PC-3 (cell line): ENCODE measurements at regions not wholly inside any gene's neighbourhood (a gene's known extent, or its start where the extent isn't known, plus 50 kb on each side); places are given as distances from the start of the nearest gene placed in this dataset.

Experiments
- ATAC-seq: fragments of 200-7000 bp; cut with Tn5 transposase; 2 replicates; pipeline ENCODE4 v1.9.1; 2020; ENCODE audit warnings: mild to moderate bottlenecking, moderate library complexity
- BruUV-seq: library from RNA; stranded (reverse); fragments of 400-500 nt; replicated peaks from 2 replicates; lab custom pipeline; 2021; lab: Mats Ljungman, UMichigan
- CTCF ChIA-PET: fragments of 300-600 bp; sonication (Branson Sonifier 250); formaldehyde crosslinking; loops from one replicate; lab custom pipeline; 2022; ENCODE audit warnings: antibody characterized with exemption; lab: Charles Lee
- POLR2A ChIA-PET: fragments of 300-600 bp; sonication (Branson Sonifier 250); formaldehyde crosslinking; loops from one replicate; lab custom pipeline; 2022; ENCODE audit warnings: antibody characterized with exemption; ENCODE audit not compliant: unreplicated experiment; lab: Charles Lee
- DNase-seq: peaks from one replicate; pipeline ENCODE4 v3.0.0-alpha.2; 2015
- H2AFZ ChIP-seq: fragments of 300-600 bp; sonication (generic); 2 replicates; pipeline ENCODE4 v1.6.0; 2016; ENCODE audit warnings: antibody characterized with exemption, low read length
- H3F3A ChIP-seq: fragments of 300-600 bp; sonication (generic); one replicate; pipeline ENCODE4 v1.6.0; 2017; ENCODE audit warnings: antibody characterized with exemption, low read length, control low read depth, mild to moderate bottlenecking; ENCODE audit not compliant: unreplicated experiment
- H3K27ac ChIP-seq: fragments of 300-600 bp; sonication (generic); 2 replicates; pipeline ENCODE4 v1.5.1; 2016; ENCODE audit warnings: mild to moderate bottlenecking, low read length
- H3K27me3 ChIP-seq: fragments of 300-600 bp; sonication (generic); 2 replicates; pipeline ENCODE4 v1.6.1; 2016; ENCODE audit warnings: low read length, mixed read lengths
- H3K36me3 ChIP-seq: fragments of 300-600 bp; sonication (generic); 2 replicates; pipeline ENCODE4 v1.6.1; 2016; ENCODE audit warnings: low read depth, mixed run types, low read length, mixed read lengths
- H3K4me1 ChIP-seq: fragments of 300-600 bp; sonication (generic); 2 replicates; pipeline ENCODE4 v1.5.1; 2016; ENCODE audit warnings: low read length; ENCODE audit not compliant: insufficient read depth
- H3K4me2 ChIP-seq: fragments of 300-600 bp; sonication (generic); 2 replicates; pipeline ENCODE4 v1.6.0; 2016; ENCODE audit warnings: low read length
- H3K4me3 ChIP-seq: fragments of 300-600 bp; sonication (generic); 2 replicates; pipeline ENCODE4 v1.5.1; 2016; ENCODE audit warnings: mild to moderate bottlenecking, low read length, mixed read lengths
- H3K79me2 ChIP-seq: fragments of 300-600 bp; sonication (generic); 2 replicates; pipeline ENCODE4 v1.6.1; 2017; ENCODE audit warnings: low read length, mixed read lengths
- H3K9ac ChIP-seq: fragments of 300-600 bp; sonication (generic); 2 replicates; pipeline ENCODE4 v1.6.0; 2016; ENCODE audit warnings: mild to moderate bottlenecking, low read length
- H3K9me2 ChIP-seq: fragments of 300-600 bp; sonication (generic); replicated peaks from 2 replicates; pipeline ENCODE4 v1.6.1; 2016; ENCODE audit warnings: mixed run types, low read length, mixed read lengths
- H3K9me3 ChIP-seq: fragments of 300-600 bp; sonication (generic); 2 replicates; pipeline ENCODE4 v1.6.1; 2016; ENCODE audit warnings: low read length, mixed read lengths
- H4K20me1 ChIP-seq: fragments of 300-600 bp; sonication (generic); 2 replicates; pipeline ENCODE4 v1.6.1; 2016; ENCODE audit warnings: low read length, mixed read lengths
- CTCF ChIP-seq: fragments of 300-600 bp; sonication (generic); conservative IDR thresholded peaks from 2 replicates; pipeline ENCODE4 v1.5.1; 2017; ENCODE audit warnings: antibody characterized with exemption, low read depth, mild to moderate bottlenecking, low read length
- EZH2 ChIP-seq: fragments of 300-600 bp; sonication (generic); IDR thresholded peaks from one replicate; pipeline ENCODE4 v1.6.1; 2017; ENCODE audit warnings: antibody characterized with exemption, mild to moderate bottlenecking, low read length; ENCODE audit not compliant: unreplicated experiment
- EZH2phosphoT487 ChIP-seq: fragments of 300-600 bp; sonication (generic); IDR thresholded peaks from 2 replicates; pipeline ENCODE4 v1.6.1; 2018; ENCODE audit warnings: mild to moderate bottlenecking, antibody characterized with exemption, low read length, borderline replicate concordance
- intact Hi-C: fragments of 100-400 bp; cut with micrococcal nuclease; formaldehyde crosslinking; loops from 2 replicates; pipeline ENCODE4 v1.9.0; 2023

DNA sequence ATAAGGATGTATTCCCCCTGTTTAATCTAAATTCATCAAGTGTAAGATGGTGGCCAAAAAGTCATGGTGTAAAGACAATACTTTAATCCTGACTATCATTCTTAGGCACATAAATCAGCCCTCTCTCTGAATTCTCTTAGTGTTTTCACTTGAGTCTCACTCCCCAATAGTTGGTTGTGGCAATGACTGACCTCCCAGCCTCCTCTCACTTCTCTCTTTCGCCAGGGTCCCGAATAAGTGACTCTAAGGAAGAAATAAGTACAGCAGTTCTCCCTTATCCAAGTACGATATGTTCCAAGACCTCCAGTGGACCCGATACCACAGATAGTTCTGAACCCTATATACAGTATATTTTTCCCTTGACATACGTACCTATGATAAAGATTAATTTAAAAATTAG lies 335.3 kb downstream of the MAF start:
- H3K4me3 ChIP-seq, result no peak overlapping the region
- no peaks in the 10 kb centered on the region for H3K36me3 ChIP-seq
- no peaks in the 10 kb centered on the region for H4K20me1 ChIP-seq
- intact Hi-C loops, result no loop called here
- H2AFZ ChIP-seq, result no peak overlapping the region
- H3F3A ChIP-seq, result no peaks in the 10 kb centered on the region
- no peaks in the 10 kb centered on the region for H3K79me2 ChIP-seq
- no peaks in the 10 kb centered on the region for H3K27me3 ChIP-seq
- no peaks in the 10 kb centered on the region for H3K4me1 ChIP-seq
- no peak overlapping the region for H3K9ac ChIP-seq
- DNase-seq (no peak), ATAC-seq (no peak)
- no peaks in the 10 kb centered on the region for H3K9me2 ChIP-seq
- no peak overlapping the region for H3K4me2 ChIP-seq
- no peaks in the 10 kb centered on the region for H3K9me3 ChIP-seq
- no peak overlapping the region for H3K27ac ChIP-seq
- no TSS peak for BruUV-seq
- ChIA-PET CTCF (no interaction called here), POLR2A (no interaction called here)
- TF ChIP-seq EZH2 (no peak), EZH2phosphoT487 (no peak), CTCF (no peak)

DNA sequence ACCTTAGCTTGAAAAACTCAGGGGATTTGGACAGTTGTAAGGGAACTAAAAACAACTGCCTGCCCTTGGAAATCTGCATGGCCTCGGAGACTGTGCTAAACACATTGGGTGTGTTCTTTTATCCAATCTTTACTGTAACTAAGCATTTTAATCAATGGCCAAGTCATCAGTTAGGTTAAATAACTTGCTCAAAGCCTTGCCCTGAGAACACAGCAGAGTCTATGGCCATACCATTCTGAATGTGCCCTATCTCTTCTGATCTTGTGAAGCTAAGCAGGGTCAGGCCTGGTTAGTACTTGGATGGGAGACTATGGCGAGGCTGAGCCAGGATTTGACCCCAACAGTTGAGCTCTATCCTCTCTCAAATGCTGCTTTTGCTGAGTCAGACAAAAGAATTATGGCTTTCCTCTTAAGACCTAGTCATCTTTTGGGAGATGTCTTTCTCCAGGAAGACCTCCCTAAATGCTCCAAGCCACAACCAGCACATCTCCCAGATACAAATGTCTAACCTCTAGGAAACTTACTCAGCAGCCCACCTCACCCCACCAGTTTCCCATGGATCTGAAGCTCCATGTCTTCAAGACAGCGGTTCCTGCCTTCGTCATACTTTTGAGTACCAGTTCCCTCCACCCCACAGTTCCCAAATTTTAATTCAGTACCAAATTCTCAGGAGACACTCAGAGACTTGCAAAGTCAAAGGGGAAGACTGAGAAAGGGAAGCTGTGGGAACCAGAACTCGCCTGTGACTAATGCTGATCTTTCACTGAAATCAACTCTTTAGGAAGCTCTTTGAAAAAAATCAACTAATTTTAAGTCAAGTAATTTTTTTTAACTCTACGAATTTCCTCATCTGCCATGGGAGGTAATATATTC lies 336.1 kb downstream of the MAF start:
- intact Hi-C loops, result no loop called here
- H3F3A ChIP-seq, result no peaks in the 10 kb centered on the region
- H3K79me2 ChIP-seq, result no peaks in the 10 kb centered on the region
- no peak overlapping the region for H3K9ac ChIP-seq
- no peak for DNase-seq
- no peak for TF ChIP-seq CTCF
- no peak for TF ChIP-seq EZH2
- TF ChIP-seq EZH2phosphoT487, result no peak
- CTCF ChIA-PET, result no interaction called here
- no peak overlapping the region for H2AFZ ChIP-seq
- H3K27me3 ChIP-seq, result no peaks in the 10 kb centered on the region
- no peaks in the 10 kb centered on the region for H3K9me2 ChIP-seq
- H3K4me3 ChIP-seq, result no peak overlapping the region
- no peaks in the 10 kb centered on the region for H3K4me1 ChIP-seq
- H3K27ac ChIP-seq, result no peak overlapping the region
- BruUV-seq, result no TSS peak
- POLR2A ChIA-PET, result no interaction called here
- H4K20me1 ChIP-seq, result no peaks in the 10 kb centered on the region
- H3K36me3 ChIP-seq, result no peaks in the 10 kb centered on the region
- no peak for ATAC-seq
- H3K9me3 ChIP-seq, result no peaks in the 10 kb centered on the region
- H3K4me2 ChIP-seq, result no peak overlapping the region

GRCh38 chr16:79263425-79263824 lies 337.1 kb downstream of the MAF start:
- H3K36me3 ChIP-seq, result no peaks in the 10 kb centered on the region
- TF ChIP-seq EZH2 (no peak), CTCF (no peak), EZH2phosphoT487 (no peak)
- no peak overlapping the region for H2AFZ ChIP-seq
- H3K27me3 ChIP-seq, result no peaks in the 10 kb centered on the region
- intact Hi-C loops, result no loop called here
- no peaks in the 10 kb centered on the region for H3K79me2 ChIP-seq
- H3K9me3 ChIP-seq, result no peaks in the 10 kb centered on the region
- ChIA-PET POLR2A (no interaction called here), CTCF (no interaction called here)
- H3K4me3 ChIP-seq, result no peak overlapping the region
- no peaks in the 10 kb centered on the region for H4K20me1 ChIP-seq
- no peak for ATAC-seq
- no peak overlapping the region for H3K27ac ChIP-seq
- H3F3A ChIP-seq, result no peaks in the 10 kb centered on the region
- no peak overlapping the region for H3K4me2 ChIP-seq
- BruUV-seq, result no TSS peak
- no peak overlapping the region for H3K9ac ChIP-seq
- DNase-seq, result no peak
- H3K4me1 ChIP-seq, result no peaks in the 10 kb centered on the region
- no peaks in the 10 kb centered on the region for H3K9me2 ChIP-seq
